Keratinocyte (primary cell): ENCODE measurements at regions not wholly inside any gene's neighbourhood (a gene's known extent, or its start where the extent isn't known, plus 50 kb on each side); places are given as distances from the start of the nearest gene placed in this dataset.
A peak's percentile ranks its signal among the peaks of the same experiment; 100 is the strongest.

ENCODE experiments used
- DNase-seq: peaks from one replicate; pipeline ENCODE4 v3.0.0-alpha.2; 2011; ENCODE audit warnings: low read depth, missing footprints, low spot score
- FAIRE-seq: peaks from 2 replicates; lab custom pipeline; 2011; peaks lifted over from hg19 to GRCh38; lab: Jason Lieb, UNC
- H2AFZ ChIP-seq: 2 replicates; pipeline ENCODE4 v1.6.0; 2012; ENCODE audit warnings: low read length, control low read depth, inconsistent platforms; ENCODE audit not compliant: control insufficient read depth
- H3K27ac ChIP-seq: 2 replicates; pipeline ENCODE4 v1.5.1; 2011; ENCODE audit warnings: low read length; ENCODE audit not compliant: control insufficient read depth, insufficient read depth
- H3K27me3 ChIP-seq: 3 replicates; pipeline ENCODE4 v1.6.0; 2011; ENCODE audit warnings: low read length; ENCODE audit not compliant: control insufficient read depth, insufficient read depth; ENCODE audit errors: extremely low read depth
- H3K36me3 ChIP-seq, 2 experiments: 2 replicates in 1 of 2; 3 replicates in 1 of 2; pipeline ENCODE4 v1.5.1; 2011; ENCODE audit warnings: low read length in 2 of 2, mild to moderate bottlenecking in 1 of 2; ENCODE audit not compliant: control insufficient read depth in 2 of 2, insufficient read depth in 2 of 2; ENCODE audit errors: extremely low read depth in 1 of 2
- H3K4me1 ChIP-seq: 3 replicates; pipeline ENCODE4 v1.5.1; 2011; ENCODE audit warnings: low read length; ENCODE audit not compliant: control insufficient read depth, insufficient read depth; ENCODE audit errors: extremely low read depth
- H3K4me2 ChIP-seq: 3 replicates; pipeline ENCODE4 v1.6.0; 2011; ENCODE audit warnings: low read depth, low read length; ENCODE audit not compliant: control insufficient read depth, insufficient read depth; ENCODE audit errors: extremely low read depth
- H3K4me3 ChIP-seq, 3 experiments: fragments of 200-600 bp in 1 of 3; sonication (generic) in 1 of 3; 2 replicates in 2 of 3; 3 replicates in 1 of 3; pipeline ENCODE4 v1.5.1; 2011 to 2016; ENCODE audit warnings: low read length in 3 of 3, mild to moderate bottlenecking in 3 of 3, control low read depth in 2 of 3, inconsistent platforms in 1 of 3, low read depth in 1 of 3, mixed read lengths in 1 of 3, mixed run types in 1 of 3, moderate library complexity in 1 of 3; ENCODE audit not compliant: control insufficient read depth in 2 of 3, insufficient read depth in 2 of 3; ENCODE audit errors: extremely low read depth in 1 of 3
- H3K79me2 ChIP-seq: 2 replicates; pipeline ENCODE4 v1.6.0; 2012; ENCODE audit warnings: low read length; ENCODE audit not compliant: control insufficient read depth, insufficient read depth
- H3K9ac ChIP-seq: 3 replicates; pipeline ENCODE4 v1.6.0; 2011; ENCODE audit warnings: low read length; ENCODE audit not compliant: control insufficient read depth, insufficient read depth; ENCODE audit errors: extremely low read depth
- H3K9me1 ChIP-seq: 3 replicates; pipeline ENCODE4 v1.6.0; 2011; ENCODE audit warnings: low read length; ENCODE audit not compliant: control insufficient read depth, insufficient read depth; ENCODE audit errors: extremely low read depth
- H3K9me3 ChIP-seq: 2 replicates; pipeline ENCODE4 v1.5.1; 2012; ENCODE audit warnings: low read depth, low read length; ENCODE audit not compliant: control insufficient read depth
- H4K20me1 ChIP-seq: 3 replicates; pipeline ENCODE4 v1.6.0; 2011; ENCODE audit warnings: low read length; ENCODE audit not compliant: control insufficient read depth, insufficient read depth; ENCODE audit errors: extremely low read depth
- EZH2 ChIP-seq: IDR thresholded peaks from one replicate; pipeline ENCODE4 v1.6.1; 2012; ENCODE audit warnings: inconsistent platforms, mild to moderate bottlenecking, low read length, moderate library complexity
- dilution Hi-C: fragments of 300-500 bp; cut with MboI; formaldehyde crosslinking; loops from one replicate; pipeline ENCODE4 v1.7.0; 2020; ENCODE audit warnings: low sequenced_read_pairs; ENCODE audit not compliant: extremely low pct_ligation_motif_present
- TF ChIP-seq, protein P1 (sequence below), 3 experiments: IDR thresholded peaks in 1 of 3; conservative IDR thresholded peaks in 1 of 3; optimal IDR thresholded peaks in 1 of 3; 2 replicates in 2 of 3; 3 replicates in 1 of 3; pipeline versions ENCODE3 to v1.5.1; 2011; ENCODE audit warnings: low read length in 3 of 3, mild to moderate bottlenecking in 3 of 3, moderate library complexity in 2 of 3, control low read depth in 1 of 3, inconsistent platforms in 1 of 3; ENCODE audit not compliant: insufficient read depth in 2 of 3; ENCODE audit errors: extremely low read depth in 1 of 3

- no peak overlapping the region for H3K4me3 ChIP-seq
- no peaks in the 10 kb centered on the region for H3K79me2 ChIP-seq
- H3K9me1 ChIP-seq = no peaks in the 10 kb centered on the region
- H3K9ac ChIP-seq = no peak overlapping the region
- H3K4me1 ChIP-seq = peaks cover 3% of the 10 kb centered on the region
- no peaks in the 10 kb centered on the region for H4K20me1 ChIP-seq
- no peaks in the 10 kb centered on the region for H3K36me3 ChIP-seq
- H3K27me3 ChIP-seq = no peaks in the 10 kb centered on the region
- FAIRE-seq (peak; percentile 34), DNase-seq (no peak)
- H2AFZ ChIP-seq = no peak overlapping the region
- H3K9me3 ChIP-seq = no peaks in the 10 kb centered on the region
- no peak overlapping the region for H3K4me2 ChIP-seq
- no peak overlapping the region for H3K27ac ChIP-seq
- dilution Hi-C loops = no loop called here
- no peak for TF ChIP-seq EZH2
- TF ChIP-seq, protein P1, sequence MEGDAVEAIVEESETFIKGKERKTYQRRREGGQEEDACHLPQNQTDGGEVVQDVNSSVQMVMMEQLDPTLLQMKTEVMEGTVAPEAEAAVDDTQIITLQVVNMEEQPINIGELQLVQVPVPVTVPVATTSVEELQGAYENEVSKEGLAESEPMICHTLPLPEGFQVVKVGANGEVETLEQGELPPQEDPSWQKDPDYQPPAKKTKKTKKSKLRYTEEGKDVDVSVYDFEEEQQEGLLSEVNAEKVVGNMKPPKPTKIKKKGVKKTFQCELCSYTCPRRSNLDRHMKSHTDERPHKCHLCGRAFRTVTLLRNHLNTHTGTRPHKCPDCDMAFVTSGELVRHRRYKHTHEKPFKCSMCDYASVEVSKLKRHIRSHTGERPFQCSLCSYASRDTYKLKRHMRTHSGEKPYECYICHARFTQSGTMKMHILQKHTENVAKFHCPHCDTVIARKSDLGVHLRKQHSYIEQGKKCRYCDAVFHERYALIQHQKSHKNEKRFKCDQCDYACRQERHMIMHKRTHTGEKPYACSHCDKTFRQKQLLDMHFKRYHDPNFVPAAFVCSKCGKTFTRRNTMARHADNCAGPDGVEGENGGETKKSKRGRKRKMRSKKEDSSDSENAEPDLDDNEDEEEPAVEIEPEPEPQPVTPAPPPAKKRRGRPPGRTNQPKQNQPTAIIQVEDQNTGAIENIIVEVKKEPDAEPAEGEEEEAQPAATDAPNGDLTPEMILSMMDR (optimal IDR thresholded peaks at IDR 0.05 in 1 of 3, IDR thresholded peaks at IDR 0.05 in 1 of 3, conservative IDR thresholded peaks at IDR 0.05 in 1 of 3; ENCODE audit: extremely low read depth in 1 of 3, insufficient read depth in 2 of 3, low read length in 3 of 3) = no peak
Observed at GRCh38 chr21:35457097-35457804, 408.1 kb upstream of the RUNX1 start.

DNA sequence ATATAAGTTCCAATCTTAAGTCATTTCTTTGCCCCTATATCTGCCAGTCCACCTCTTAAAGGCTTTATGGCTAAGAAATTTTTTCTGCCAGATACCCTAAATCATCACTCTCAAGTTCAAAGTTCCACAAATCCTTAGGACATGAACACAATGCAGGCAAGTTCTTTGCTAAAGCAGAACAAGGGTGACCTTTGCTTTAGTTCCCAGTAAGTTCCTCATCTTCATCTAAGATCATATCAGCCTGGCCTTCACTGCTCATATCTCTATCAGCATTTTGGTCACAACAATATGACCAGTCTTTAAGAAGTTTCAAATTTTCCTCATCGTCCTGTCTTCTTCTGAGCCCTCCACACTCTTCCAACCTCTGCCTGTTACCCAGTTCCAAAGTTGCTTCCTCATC, 402.2 kb upstream of the RUNX1 start:
- TF ChIP-seq, protein P1 (optimal IDR thresholded peaks at IDR 0.05 in 1 of 3, IDR thresholded peaks at IDR 0.05 in 1 of 3, conservative IDR thresholded peaks at IDR 0.05 in 1 of 3; ENCODE audit: extremely low read depth in 1 of 3, insufficient read depth in 2 of 3, low read length in 3 of 3) = no peak
- TF ChIP-seq EZH2 = no peak
- Histone ChIP-seq H3K9me1 (no peaks in the 10 kb centered on the region), H3K4me1 (no peaks in the 10 kb centered on the region), H3K79me2 (no peaks in the 10 kb centered on the region), H3K27me3 (no peaks in the 10 kb centered on the region), H3K4me3 (no peak overlapping the region), H3K27ac (no peak overlapping the region), H3K9ac (no peak overlapping the region), H2AFZ (no peak overlapping the region), H4K20me1 (no peaks in the 10 kb centered on the region), H3K4me2 (no peak overlapping the region), H3K36me3 (no peaks in the 10 kb centered on the region), H3K9me3 (peaks cover 7% of the 10 kb centered on the region)
- no peak for FAIRE-seq
- dilution Hi-C loops = no loop called here
- DNase-seq = no peak
